MG63 (cell line): ENCODE measurements at regions not wholly inside any gene's neighbourhood (a gene's known extent, or its start where the extent isn't known, plus 50 kb on each side); places are given as distances from the start of the nearest gene placed in this dataset.
"Not testable (repeated sequence)": the region's sequence is repeated elsewhere in the genome, so short reads cannot be mapped to it uniquely, and the experiment has no call there.

Source experiments
- DNase-seq: peaks from one replicate; pipeline ENCODE4 v3.0.0-alpha.2; 2020
- H3K27me3 ChIP-seq: fragments of 250-450 bp; sonication (Bioruptor Pico); 2 replicates; pipeline ENCODE4 v1.5.1; 2020; ENCODE audit warnings: mild to moderate bottlenecking, moderate library complexity
- H3K36me3 ChIP-seq: fragments of 250-450 bp; sonication (Bioruptor Pico); 2 replicates; pipeline ENCODE4 v1.5.1; 2020; ENCODE audit warnings: mild to moderate bottlenecking, moderate library complexity
- H3K4me3 ChIP-seq: fragments of 250-450 bp; sonication (Bioruptor Pico); 2 replicates; pipeline ENCODE4 v1.5.1; 2020; ENCODE audit warnings: mild to moderate bottlenecking, moderate library complexity
- H3K9me3 ChIP-seq: fragments of 250-450 bp; sonication (Bioruptor Pico); 2 replicates; pipeline ENCODE4 v1.5.1; 2020; ENCODE audit warnings: mild to moderate bottlenecking, moderate library complexity

- no peaks in the 10 kb centered on the region for H3K27me3 ChIP-seq
- no peak for DNase-seq
- no peak overlapping the region for H3K4me3 ChIP-seq
- H3K9me3 ChIP-seq, result no peaks in the 10 kb centered on the region
- H3K36me3 ChIP-seq, result no peaks in the 10 kb centered on the region
These were observed 208.8 kb downstream of the TMA16 start for GRCh38 chr4:163703251-163703650.

- Histone ChIP-seq H3K36me3 (no peaks in the 10 kb centered on the region), H3K9me3 (no peaks in the 10 kb centered on the region), H3K4me3 (no peak overlapping the region), H3K27me3 (no peaks in the 10 kb centered on the region)
- DNase-seq, result no peak
These were observed 213.4 kb downstream of the TMA16 start for GRCh38 chr4:163707873-163708272.

- Histone ChIP-seq H3K4me3 (no peak overlapping the region), H3K9me3 (no peaks in the 10 kb centered on the region), H3K27me3 (no peaks in the 10 kb centered on the region), H3K36me3 (no peaks in the 10 kb centered on the region)
- DNase-seq, result no peak
These were observed 215.1 kb downstream of the TMA16 start for GRCh38 chr4:163709601-163710000.

GRCh38 chr4:163710158-163710557 lies 215.7 kb downstream of the TMA16 start:
- H3K36me3 ChIP-seq, result no peaks in the 10 kb centered on the region
- H3K9me3 ChIP-seq, result no peaks in the 10 kb centered on the region
- H3K4me3 ChIP-seq, result no peak overlapping the region
- no peak for DNase-seq
- H3K27me3 ChIP-seq, result no peaks in the 10 kb centered on the region

GRCh38 chr4:163724495-163724894 lies 230.0 kb downstream of the TMA16 start:
- not testable (repeated sequence) for H3K27me3 ChIP-seq, H3K36me3 ChIP-seq, H3K4me3 ChIP-seq, DNase-seq
- H3K9me3 ChIP-seq, result peaks cover 11% of the 10 kb centered on the region

GRCh38 chr4:163726641-163727040 lies 232.2 kb downstream of the TMA16 start:
- no peak for DNase-seq
- Histone ChIP-seq H3K27me3 (no peaks in the 10 kb centered on the region), H3K36me3 (no peaks in the 10 kb centered on the region), H3K4me3 (no peak overlapping the region), H3K9me3 (peaks cover 10% of the 10 kb centered on the region)

GRCh38 chr4:163731071-163731470 lies 236.6 kb downstream of the TMA16 start:
- no peak for DNase-seq
- H3K4me3 ChIP-seq, result no peak overlapping the region
- H3K27me3 ChIP-seq, result no peaks in the 10 kb centered on the region

GRCh38 chr4:163732473-163732872 lies 238.0 kb downstream of the TMA16 start:
- H3K9me3 ChIP-seq, result peaks cover 19% of the 10 kb centered on the region
- DNase-seq, result no peak
- H3K36me3 ChIP-seq, result no peaks in the 10 kb centered on the region
- H3K4me3 ChIP-seq, result no peak overlapping the region
- H3K27me3 ChIP-seq, result no peaks in the 10 kb centered on the region

More at GRCh38 chr4:163731071-163731470, 236.6 kb downstream of the TMA16 start:
- H3K36me3 ChIP-seq, result no peaks in the 10 kb centered on the region
- H3K9me3 ChIP-seq, result peaks cover 19% of the 10 kb centered on the region

- no peak for DNase-seq
- H3K27me3 ChIP-seq, result no peaks in the 10 kb centered on the region
These were observed 242.4 kb downstream of the TMA16 start for GRCh38 chr4:163736876-163737275.

GRCh38 chr4:163737846-163738245 lies 243.4 kb downstream of the TMA16 start:
- not testable (repeated sequence) for H3K4me3 ChIP-seq, H3K27me3 ChIP-seq, H3K36me3 ChIP-seq, DNase-seq, H3K9me3 ChIP-seq

More at GRCh38 chr4:163736876-163737275, 242.4 kb downstream of the TMA16 start:
- no peak overlapping the region for H3K4me3 ChIP-seq
- peaks cover 7% of the 10 kb centered on the region for H3K9me3 ChIP-seq
- H3K36me3 ChIP-seq, result no peaks in the 10 kb centered on the region

GRCh38 chr4:163738521-163738920 lies 244.0 kb downstream of the TMA16 start:
- no peak overlapping the region for H3K4me3 ChIP-seq
- no peak for DNase-seq
- H3K9me3 ChIP-seq, result no peaks in the 10 kb centered on the region
- H3K36me3 ChIP-seq, result no peaks in the 10 kb centered on the region
- H3K27me3 ChIP-seq, result no peaks in the 10 kb centered on the region

GRCh38 chr4:163744861-163745260 lies 250.4 kb downstream of the TMA16 start:
- Histone ChIP-seq H3K4me3 (no peak overlapping the region), H3K9me3 (no peaks in the 10 kb centered on the region), H3K36me3 (no peaks in the 10 kb centered on the region), H3K27me3 (no peaks in the 10 kb centered on the region)
- no peak for DNase-seq

- H3K27me3 ChIP-seq, result no peaks in the 10 kb centered on the region
- H3K9me3 ChIP-seq, result no peaks in the 10 kb centered on the region
- no peak overlapping the region for H3K4me3 ChIP-seq
- no peaks in the 10 kb centered on the region for H3K36me3 ChIP-seq
- DNase-seq, result no peak
These were observed 252.8 kb downstream of the TMA16 start for GRCh38 chr4:163747293-163747692.

GRCh38 chr4:163747886-163748285 lies 253.4 kb downstream of the TMA16 start:
- H3K9me3 ChIP-seq, result no peaks in the 10 kb centered on the region
- DNase-seq, result no peak
- H3K27me3 ChIP-seq, result no peaks in the 10 kb centered on the region
- no peaks in the 10 kb centered on the region for H3K36me3 ChIP-seq
- no peak overlapping the region for H3K4me3 ChIP-seq

GRCh38 chr4:163748449-163748848 lies 254.0 kb downstream of the TMA16 start:
- Histone ChIP-seq H3K4me3 (no peak overlapping the region), H3K36me3 (no peaks in the 10 kb centered on the region), H3K9me3 (no peaks in the 10 kb centered on the region), H3K27me3 (no peaks in the 10 kb centered on the region)
- DNase-seq, result peak; percentile 30

GRCh38 chr4:163755013-163755412 lies 260.5 kb downstream of the TMA16 start:
- Histone ChIP-seq H3K27me3 (no peaks in the 10 kb centered on the region), H3K36me3 (no peaks in the 10 kb centered on the region), H3K9me3 (no peaks in the 10 kb centered on the region), H3K4me3 (no peak overlapping the region)
- DNase-seq, result no peak

GRCh38 chr4:163757219-163757618 lies 262.7 kb downstream of the TMA16 start:
- H3K27me3 ChIP-seq, result no peaks in the 10 kb centered on the region
- H3K36me3 ChIP-seq, result no peaks in the 10 kb centered on the region
- H3K9me3 ChIP-seq, result no peaks in the 10 kb centered on the region
- H3K4me3 ChIP-seq, result no peak overlapping the region
- DNase-seq, result no peak

GRCh38 chr4:163758032-163758431 lies 263.5 kb downstream of the TMA16 start:
- no peaks in the 10 kb centered on the region for H3K27me3 ChIP-seq
- H3K36me3 ChIP-seq, result no peaks in the 10 kb centered on the region
- H3K4me3 ChIP-seq, result no peak overlapping the region
- no peak for DNase-seq
- no peaks in the 10 kb centered on the region for H3K9me3 ChIP-seq

- DNase-seq, result no peak
- no peaks in the 10 kb centered on the region for H3K36me3 ChIP-seq
- H3K27me3 ChIP-seq, result no peaks in the 10 kb centered on the region
- no peak overlapping the region for H3K4me3 ChIP-seq
- no peaks in the 10 kb centered on the region for H3K9me3 ChIP-seq
These were observed 268.3 kb downstream of the TMA16 start for GRCh38 chr4:163762741-163763140.
